BJ (cell line): ENCODE measurements at regions not wholly inside any gene's neighbourhood (a gene's known extent, or its start where the extent isn't known, plus 50 kb on each side); places are given as distances from the start of the nearest gene placed in this dataset.

Source experiments
- CTCF ChIA-PET: fragments of 350-600 bp; formaldehyde crosslinking; extraction: SDS; loops from one replicate; lab custom pipeline; 2021; ENCODE audit warnings: antibody characterized with exemption, inconsistent platforms; lab: Yijun Ruan, JAX
- POLR2A ChIA-PET: fragments of 300-600 bp; sonication (Branson Sonifier 250); formaldehyde crosslinking; extraction: SDS; loops from one replicate; lab custom pipeline; 2021; ENCODE audit warnings: antibody characterized with exemption; lab: Charles Lee
- DNase-seq: peaks from one replicate; pipeline ENCODE4 v3.0.0-alpha.2; 2011; ENCODE audit warnings: low read depth
- H3K27me3 ChIP-seq: 2 replicates; pipeline ENCODE4 v1.6.0; 2011; ENCODE audit warnings: low read length; ENCODE audit not compliant: control insufficient read depth, insufficient read depth
- H3K36me3 ChIP-seq: 2 replicates; pipeline ENCODE4 v1.5.1; 2011; ENCODE audit warnings: low read length; ENCODE audit not compliant: control insufficient read depth, insufficient read depth
- H3K4me3 ChIP-seq: 2 replicates; pipeline ENCODE4 v1.5.1; 2011; ENCODE audit warnings: low read depth, mild to moderate bottlenecking, control low read depth, low read length
- CTCF ChIP-seq: IDR thresholded peaks from 2 replicates; pipeline ENCODE4 v1.5.1; 2011; ENCODE audit warnings: low read depth, mild to moderate bottlenecking, control low read depth, inconsistent platforms, low read length, moderate library complexity; ENCODE audit not compliant: insufficient read depth

DNA sequence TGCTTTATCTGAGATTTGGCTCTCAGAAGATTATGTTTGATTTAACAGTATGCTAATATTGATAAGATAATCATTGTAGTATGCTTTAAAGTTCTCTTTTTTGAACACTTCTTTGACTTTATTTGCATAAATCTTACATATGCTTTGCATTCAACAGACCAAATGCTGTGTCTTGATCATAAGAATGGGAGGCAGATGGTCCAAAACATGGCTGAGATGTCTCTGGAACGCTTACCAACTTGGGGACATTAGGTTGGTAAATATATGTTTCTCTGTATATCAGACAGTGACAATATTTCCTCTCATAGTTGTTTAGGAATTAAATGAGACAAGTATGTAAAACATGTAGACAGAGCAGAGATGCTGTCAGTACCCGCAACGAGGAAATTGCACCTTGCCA lies 197.9 kb upstream of the CTNND2 start:
- POLR2A ChIA-PET, result no interaction called here
- no peak for DNase-seq
- H3K27me3 ChIP-seq, result no peaks in the 10 kb centered on the region
- CTCF ChIA-PET, result no interaction called here
- no peak overlapping the region for H3K4me3 ChIP-seq
- H3K36me3 ChIP-seq, result no peaks in the 10 kb centered on the region
- no peak for TF ChIP-seq CTCF

DNA sequence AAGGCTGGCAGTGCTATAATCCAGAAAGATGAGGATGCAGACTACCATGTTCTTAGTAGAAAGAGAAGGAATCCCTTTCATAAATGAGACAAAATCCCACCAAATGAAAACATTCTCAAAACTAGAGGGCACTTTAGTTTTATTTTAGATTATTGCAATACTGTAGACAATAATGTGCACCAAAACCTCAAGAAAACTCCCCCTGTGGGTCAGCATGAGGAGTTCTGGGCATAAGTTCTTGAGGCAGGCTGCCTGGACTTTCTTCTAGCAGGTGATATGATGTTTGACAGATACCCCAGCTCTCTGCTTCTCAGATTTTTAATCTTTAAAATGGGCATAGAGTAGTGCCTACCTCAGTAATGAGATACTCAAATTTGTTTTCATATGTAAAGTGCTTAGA lies 196.3 kb upstream of the CTNND2 start:
- Histone ChIP-seq H3K36me3 (no peaks in the 10 kb centered on the region), H3K4me3 (no peak overlapping the region), H3K27me3 (no peaks in the 10 kb centered on the region)
- no peak for TF ChIP-seq CTCF
- CTCF ChIA-PET, result no interaction called here
- DNase-seq, result no peak
- POLR2A ChIA-PET, result no interaction called here

DNA sequence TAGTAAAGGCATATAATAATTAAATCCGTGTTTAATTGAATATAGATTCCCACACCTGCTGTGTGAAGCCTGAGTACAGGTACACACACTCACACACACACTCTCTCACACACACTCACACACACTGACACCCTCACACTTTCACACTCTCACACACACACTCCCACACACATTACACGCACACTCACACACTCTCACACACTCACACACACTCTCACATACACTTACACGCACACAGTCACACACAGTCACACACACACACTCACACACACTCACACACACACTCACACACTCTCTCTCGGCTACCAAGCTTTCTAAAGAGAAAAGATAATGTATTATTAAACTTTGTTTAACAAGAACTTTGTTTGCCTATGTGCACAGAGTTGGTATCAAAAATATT lies 195.1 kb upstream of the CTNND2 start:
- CTCF ChIA-PET, result no interaction called here
- DNase-seq, result no peak
- no peak for TF ChIP-seq CTCF
- POLR2A ChIA-PET, result no interaction called here
- H3K36me3 ChIP-seq, result no peaks in the 10 kb centered on the region
- H3K4me3 ChIP-seq, result no peak overlapping the region
- no peaks in the 10 kb centered on the region for H3K27me3 ChIP-seq

GRCh38 chr5:12095808-12096281 lies 191.6 kb upstream of the CTNND2 start:
- ChIA-PET POLR2A (interaction anchor here (0.7 kb wide), 1 partner anchor 1335 kb away, joined by 3 read pairs; the partner anchor contains the start of gene DAP), CTCF (no interaction called here)
- TF ChIP-seq CTCF, result no peak
- DNase-seq, result no peak
- no peaks in the 10 kb centered on the region for H3K27me3 ChIP-seq
- no peaks in the 10 kb centered on the region for H3K36me3 ChIP-seq
- H3K4me3 ChIP-seq, result no peak overlapping the region

GRCh38 chr5:12093586-12093985 lies 189.3 kb upstream of the CTNND2 start:
- no peaks in the 10 kb centered on the region for H3K27me3 ChIP-seq
- TF ChIP-seq CTCF, result no peak
- ChIA-PET POLR2A (no interaction called here), CTCF (no interaction called here)
- DNase-seq, result no peak
- H3K36me3 ChIP-seq, result no peaks in the 10 kb centered on the region
- no peak overlapping the region for H3K4me3 ChIP-seq
